GM23338 (cell line): ENCODE measurements at regions not wholly inside any gene's neighbourhood (a gene's known extent, or its start where the extent isn't known, plus 50 kb on each side); places are given as distances from the start of the nearest gene placed in this dataset.

Source experiments
- ATAC-seq: fragments of 200-7000 bp; cut with Tn5 transposase; 3 replicates; pipeline ENCODE4 v1.9.1; 2020
- DNase-seq: peaks from one replicate; pipeline ENCODE4 v3.0.0-alpha.2; 2015; ENCODE audit warnings: low spot score
- H2AFZ ChIP-seq: fragments of 200-600 bp; sonication (generic); 2 replicates; pipeline ENCODE4 v1.8.0; 2016; ENCODE audit warnings: antibody characterized with exemption, mild to moderate bottlenecking, moderate library complexity
- H3F3A ChIP-seq: fragments of 200-600 bp; sonication (generic); replicated peaks from 2 replicates; pipeline ENCODE4 v1.8.0; 2017; ENCODE audit warnings: antibody characterized with exemption, mixed run types, low read depth
- H3K27ac ChIP-seq: fragments of 200-600 bp; sonication (generic); 2 replicates; pipeline ENCODE4 v1.6.1; 2016; ENCODE audit warnings: low read depth
- H3K27me3 ChIP-seq: fragments of 200-600 bp; sonication (generic); 2 replicates; pipeline ENCODE4 v1.8.0; 2016; ENCODE audit warnings: mild to moderate bottlenecking, mixed run types, moderate library complexity; ENCODE audit not compliant: insufficient read depth
- H3K36me3 ChIP-seq: fragments of 200-600 bp; sonication (generic); 2 replicates; pipeline ENCODE4 v1.8.0; 2016; ENCODE audit warnings: mild to moderate bottlenecking; ENCODE audit not compliant: insufficient read depth
- H3K4me1 ChIP-seq: fragments of 200-600 bp; sonication (generic); 2 replicates; pipeline ENCODE4 v1.8.0; 2016; ENCODE audit warnings: mild to moderate bottlenecking, moderate library complexity; ENCODE audit not compliant: insufficient read depth
- H3K4me2 ChIP-seq: fragments of 200-600 bp; sonication (generic); 2 replicates; pipeline ENCODE4 v1.7.1; 2017; ENCODE audit warnings: mixed run types
- H3K4me3 ChIP-seq: fragments of 200-600 bp; sonication (generic); 2 replicates; pipeline ENCODE4 v1.6.1; 2016; ENCODE audit warnings: mixed run types
- H3K79me2 ChIP-seq: fragments of 200-600 bp; sonication (generic); replicated peaks from 2 replicates; pipeline ENCODE4 v1.8.0; 2017; ENCODE audit warnings: mild to moderate bottlenecking; ENCODE audit not compliant: insufficient read depth
- H3K9me2 ChIP-seq: fragments of 200-600 bp; sonication (generic); 2 replicates; pipeline ENCODE4 v1.8.0; 2017; ENCODE audit not compliant: insufficient read depth
- H4K20me1 ChIP-seq: fragments of 200-600 bp; sonication (generic); replicated peaks from 2 replicates; pipeline ENCODE4 v1.8.0; 2017; ENCODE audit warnings: mild to moderate bottlenecking; ENCODE audit not compliant: insufficient read depth
- H3K27ac Mint-ChIP-seq: 2 replicates; pipeline ENCODE4 v1.8.0; 2020; ENCODE audit warnings: inconsistent platforms, mild to moderate bottlenecking, moderate library complexity, mixed read lengths
- H3K27me3 Mint-ChIP-seq: 3 replicates; pipeline ENCODE4 v1.8.0; 2022; ENCODE audit warnings: low read depth, mild to moderate bottlenecking, moderate library complexity, mixed read lengths, inconsistent platforms; ENCODE audit not compliant: insufficient read depth, poor library complexity
- H3K36me3 Mint-ChIP-seq: 3 replicates; pipeline ENCODE4 v1.8.0; 2021; ENCODE audit warnings: low read depth, mild to moderate bottlenecking, inconsistent platforms, moderate library complexity, mixed read lengths
- H3K4me1 Mint-ChIP-seq: 3 replicates; pipeline ENCODE4 v1.8.0; 2020; ENCODE audit warnings: mild to moderate bottlenecking, inconsistent platforms, mixed read lengths
- H3K4me3 Mint-ChIP-seq: 3 replicates; pipeline ENCODE4 v1.8.0; 2021; ENCODE audit warnings: moderate library complexity, mild to moderate bottlenecking, inconsistent platforms, mixed read lengths
- H3K9me3 Mint-ChIP-seq: 3 replicates; pipeline ENCODE4 v1.8.0; 2020; ENCODE audit warnings: moderate library complexity, mild to moderate bottlenecking, inconsistent platforms, mixed read lengths
- CTCF ChIP-seq, 2 experiments: fragments of 200-600 bp in 1 of 2; sonication (generic) in 1 of 2; conservative IDR thresholded peaks; 2 replicates each; pipeline versions ENCODE4 v1.5.1 to v1.6.1; 2016 to 2017; ENCODE audit warnings: antibody characterized with exemption in 2 of 2, low read depth in 2 of 2, mild to moderate bottlenecking in 2 of 2, moderate library complexity in 1 of 2
- EZH2 ChIP-seq: fragments of 200-600 bp; sonication (generic); IDR thresholded peaks from one replicate; pipeline ENCODE4 v1.8.0; 2017; ENCODE audit warnings: antibody characterized with exemption, mild to moderate bottlenecking, low read depth; ENCODE audit not compliant: unreplicated experiment
- EZH2phosphoT487 ChIP-seq: fragments of 200-600 bp; sonication (generic); IDR thresholded peaks from one replicate; pipeline ENCODE4 v1.8.1; 2018; ENCODE audit warnings: antibody characterized with exemption; ENCODE audit not compliant: unreplicated experiment
- JUNB ChIP-seq: IDR thresholded peaks from one replicate; pipeline ENCODE4 v1.6.1; 2016; ENCODE audit warnings: antibody characterized with exemption; ENCODE audit not compliant: unreplicated experiment
- NANOG ChIP-seq: IDR thresholded peaks from 2 replicates; pipeline ENCODE4 v1.6.1; 2016; ENCODE audit warnings: antibody characterized with exemption, borderline replicate concordance
- STAT1 ChIP-seq: IDR thresholded peaks from one replicate; pipeline ENCODE4 v1.6.1; 2016; ENCODE audit warnings: antibody characterized with exemption; ENCODE audit not compliant: unreplicated experiment
- ZNF462 ChIP-seq: fragments of 250-450 bp; sonication (Bioruptor Pico); IDR thresholded peaks from 2 replicates; pipeline ENCODE4 v1.5.0; 2020; ENCODE audit warnings: mild to moderate bottlenecking, moderate library complexity

- TF ChIP-seq ZNF462 (no peak), NANOG (no peak), STAT1 (no peak), CTCF (conservative IDR thresholded peaks at IDR 0.05; ENCODE audit: low read depth in 2 of 2) (no peak; a peak in 1 of 4 replicates), EZH2 (no peak), EZH2phosphoT487 (no peak)
Observed at GRCh38 chr1:82920418-82921248, 1078.3 kb downstream of the TTLL7 start (continued).

GRCh38 chr1:82919837-82920236, 1079.1 kb downstream of the TTLL7 start:
- Histone ChIP-seq H4K20me1 (no peaks in the 10 kb centered on the region), H3F3A (no peaks in the 10 kb centered on the region), H3K9me2 (peaks cover 2% of the 10 kb centered on the region; the same call in 1 of the 2 replicates), H3K4me1 (peaks cover 5% of the 10 kb centered on the region; the same call in 1 of the 2 replicates), H3K27ac (no peak overlapping the region), H3K4me2 (no peak overlapping the region), H3K4me3 (no peak overlapping the region), H2AFZ (no peak overlapping the region; the same call in 1 of the 2 replicates), H3K79me2 (no peaks in the 10 kb centered on the region), H3K36me3 (no peaks in the 10 kb centered on the region), H3K27me3 (no peaks in the 10 kb centered on the region)
- Mint-ChIP-seq H3K9me3 (no peaks in the 10 kb centered on the region), H3K36me3 (no peaks in the 10 kb centered on the region), H3K27ac (peak overlapping the region; percentile 7; the same call in 1 of the 2 replicates), H3K27me3 (no peaks in the 10 kb centered on the region), H3K4me1 (peaks cover 24% of the 10 kb centered on the region), H3K4me3 (no peak overlapping the region)
- ATAC-seq (no peak), DNase-seq (no peak)
- TF ChIP-seq STAT1 = no peak
- TF ChIP-seq ZNF462 = no peak
- no peak for TF ChIP-seq JUNB
